Muscle of leg (tissue), 3 donors: ENCODE measurements at regions not wholly inside any gene's neighbourhood (a gene's known extent, or its start where the extent isn't known, plus 50 kb on each side); places are given as distances from the start of the nearest gene placed in this dataset.

Source experiments
- DNase-seq: peaks from one replicate; pipeline ENCODE4 v3.0.0; 2013
- H3K27ac ChIP-seq: one replicate; pipeline ENCODE4 v1.5.1; 2013; ENCODE audit warnings: mild to moderate bottlenecking, low read length, control low read depth
- H3K27me3 ChIP-seq: one replicate; pipeline ENCODE4 v1.6.1; 2013; ENCODE audit warnings: low read length; ENCODE audit not compliant: control insufficient read depth, insufficient read depth
- H3K36me3 ChIP-seq: one replicate; pipeline ENCODE4 v1.6.1; 2013; ENCODE audit warnings: low read length; ENCODE audit not compliant: control insufficient read depth, insufficient read depth
- H3K4me1 ChIP-seq: one replicate; pipeline ENCODE4 v1.6.1; 2013; ENCODE audit warnings: low read length; ENCODE audit not compliant: control insufficient read depth, insufficient read depth
- H3K4me3 ChIP-seq: one replicate; pipeline ENCODE4 v1.5.1; 2013; ENCODE audit warnings: low read length, control low read depth
- H3K9me3 ChIP-seq: replicated peaks from 2 replicates; pipeline ENCODE4 v1.6.1; 2013; ENCODE audit warnings: low read depth, low read length; ENCODE audit not compliant: control insufficient read depth
- WGBS: methylation state at CpG from one replicate; pipeline ENCODE4 v1.1.5; 2013; ENCODE audit warnings: missing lambda C conversion rate; ENCODE audit not compliant: insufficient coverage; 5-methylcytosine and 5-hydroxymethylcytosine counted together

DNA sequence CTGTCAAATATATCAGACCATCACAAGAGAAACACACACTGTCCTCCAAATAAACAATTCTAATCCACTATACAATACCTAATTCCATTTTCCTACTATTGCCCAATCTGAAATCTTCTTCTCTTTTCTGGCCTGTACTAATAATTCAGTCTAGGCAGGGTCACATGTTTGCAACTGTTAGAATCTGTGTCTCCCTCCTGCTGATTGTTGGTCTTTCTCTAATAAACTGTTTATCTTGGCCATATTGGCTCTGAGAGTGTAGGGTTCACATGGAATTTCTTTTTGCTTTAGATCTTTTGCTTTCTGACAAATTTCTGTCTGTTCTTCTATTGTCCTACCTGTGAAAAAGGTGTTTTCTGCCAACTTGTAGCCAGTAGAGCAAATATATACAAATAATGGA lies 319.9 kb upstream of the ADAMTS5 start:
- no peak for DNase-seq
- H3K36me3 ChIP-seq = no peaks in the 10 kb centered on the region
- H3K27ac ChIP-seq = no peak overlapping the region
- H3K4me1 ChIP-seq = no peaks in the 10 kb centered on the region
- H3K4me3 ChIP-seq = no peak overlapping the region
- no peaks in the 10 kb centered on the region for H3K9me3 ChIP-seq
- no peaks in the 10 kb centered on the region for H3K27me3 ChIP-seq

DNA sequence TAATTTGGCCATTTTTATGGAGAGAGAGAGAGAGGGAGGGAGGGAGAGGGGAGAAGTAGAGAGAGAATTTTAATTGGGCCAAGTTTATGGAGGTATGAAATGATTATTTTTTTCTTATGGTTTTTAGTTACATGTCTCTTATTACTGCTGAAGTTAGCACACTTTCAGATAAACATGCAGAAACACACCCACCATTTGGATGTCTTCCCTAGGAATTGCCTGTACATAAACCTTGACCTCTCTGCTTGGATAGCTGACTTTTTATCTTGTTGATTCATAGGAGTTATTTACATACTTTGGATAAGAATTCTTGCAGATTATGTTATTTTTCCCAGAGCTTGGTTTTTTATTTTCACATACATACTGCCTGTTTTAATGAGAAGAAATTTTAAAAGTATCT lies 310.2 kb upstream of the ADAMTS5 start:
- Histone ChIP-seq H3K4me1 (no peaks in the 10 kb centered on the region), H3K27ac (no peak overlapping the region), H3K36me3 (no peaks in the 10 kb centered on the region), H3K9me3 (no peaks in the 10 kb centered on the region), H3K27me3 (no peaks in the 10 kb centered on the region), H3K4me3 (no peak overlapping the region)
- DNase-seq = no peak

DNA sequence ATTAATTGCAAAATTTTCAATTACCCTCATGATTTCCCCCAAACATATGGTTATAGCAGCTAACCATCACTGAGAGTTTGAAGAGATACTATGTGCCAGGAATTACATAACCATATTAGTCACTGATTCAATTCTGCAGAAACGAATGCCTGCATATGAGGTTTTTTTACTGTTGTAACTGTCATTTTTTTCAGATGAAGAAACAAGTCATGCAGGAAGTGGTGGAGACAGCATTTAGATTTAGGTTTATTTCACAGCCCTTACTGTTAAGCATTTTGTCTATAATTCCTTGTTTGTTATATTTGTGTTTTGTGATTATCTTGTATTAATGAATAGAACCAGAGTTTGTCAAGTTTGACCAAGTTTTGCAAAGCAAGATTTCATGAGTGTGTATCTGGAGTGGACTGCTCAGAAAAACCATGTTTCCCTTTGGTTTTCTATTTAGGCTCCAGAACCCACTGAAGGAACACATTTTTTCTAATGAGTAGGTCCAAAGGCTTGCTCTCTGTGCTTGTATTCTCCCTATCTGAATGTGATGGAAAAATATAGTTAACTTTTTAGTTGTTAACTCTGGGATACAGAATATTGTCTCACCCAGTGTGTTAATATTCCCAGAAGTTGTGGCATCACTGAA lies 308.5 kb upstream of the ADAMTS5 start:
- H3K27ac ChIP-seq = no peak overlapping the region
- no peaks in the 10 kb centered on the region for H3K9me3 ChIP-seq
- no peak overlapping the region for H3K4me3 ChIP-seq
- peak; percentile 65 for DNase-seq
- H3K27me3 ChIP-seq = no peaks in the 10 kb centered on the region
- no peaks in the 10 kb centered on the region for H3K36me3 ChIP-seq
- no peaks in the 10 kb centered on the region for H3K4me1 ChIP-seq
- no CpG with 5 or more reads among the region's 1 CpG for WGBS

DNA sequence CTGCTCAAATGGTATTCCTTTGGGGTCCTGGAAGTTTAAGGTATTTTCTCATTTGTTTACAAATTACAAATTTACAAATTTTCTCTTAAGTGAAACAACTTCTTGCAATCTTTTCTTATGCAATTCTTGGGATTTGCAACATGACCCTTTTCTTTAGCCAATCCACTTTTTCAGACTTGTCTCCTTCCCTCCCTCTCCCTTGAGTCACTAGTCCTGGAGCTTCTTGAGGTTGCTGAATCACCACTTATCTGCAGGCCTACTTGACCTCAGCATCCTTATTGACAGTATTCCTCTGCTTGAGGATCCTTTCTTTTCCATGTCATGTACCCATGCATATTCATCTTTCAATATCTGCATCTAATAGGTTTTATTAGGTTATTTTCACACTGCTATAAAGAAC lies 302.8 kb upstream of the ADAMTS5 start:
- Histone ChIP-seq H3K4me1 (no peaks in the 10 kb centered on the region), H3K36me3 (no peaks in the 10 kb centered on the region), H3K27me3 (no peaks in the 10 kb centered on the region), H3K4me3 (no peak overlapping the region), H3K27ac (no peak overlapping the region), H3K9me3 (no peaks in the 10 kb centered on the region)
- DNase-seq = no peak

DNA sequence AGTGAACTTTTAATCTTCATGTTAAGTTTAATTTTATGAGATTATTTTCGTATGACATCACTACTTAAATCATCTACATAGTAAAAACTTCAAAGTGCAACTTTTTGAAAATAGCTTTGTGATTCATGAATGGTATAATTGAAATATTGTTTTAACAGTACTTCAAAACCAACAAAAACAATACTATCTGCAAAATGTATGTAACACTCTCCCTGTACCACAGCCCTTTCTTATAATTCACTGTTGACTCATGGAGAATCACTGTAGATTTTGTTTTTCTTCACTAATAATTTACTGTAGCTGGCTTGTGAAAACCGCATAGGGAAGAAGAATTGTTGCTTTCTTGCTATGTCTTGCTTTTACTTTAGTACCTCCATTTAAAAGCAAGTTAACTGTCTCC lies 301.4 kb upstream of the ADAMTS5 start:
- no peak overlapping the region for H3K27ac ChIP-seq
- WGBS = no CpG with 5 or more reads among the region's 2 CpGs
- H3K4me1 ChIP-seq = no peaks in the 10 kb centered on the region
- DNase-seq = no peak
- H3K27me3 ChIP-seq = no peaks in the 10 kb centered on the region
- no peak overlapping the region for H3K4me3 ChIP-seq
- H3K36me3 ChIP-seq = no peaks in the 10 kb centered on the region
- no peaks in the 10 kb centered on the region for H3K9me3 ChIP-seq

DNA sequence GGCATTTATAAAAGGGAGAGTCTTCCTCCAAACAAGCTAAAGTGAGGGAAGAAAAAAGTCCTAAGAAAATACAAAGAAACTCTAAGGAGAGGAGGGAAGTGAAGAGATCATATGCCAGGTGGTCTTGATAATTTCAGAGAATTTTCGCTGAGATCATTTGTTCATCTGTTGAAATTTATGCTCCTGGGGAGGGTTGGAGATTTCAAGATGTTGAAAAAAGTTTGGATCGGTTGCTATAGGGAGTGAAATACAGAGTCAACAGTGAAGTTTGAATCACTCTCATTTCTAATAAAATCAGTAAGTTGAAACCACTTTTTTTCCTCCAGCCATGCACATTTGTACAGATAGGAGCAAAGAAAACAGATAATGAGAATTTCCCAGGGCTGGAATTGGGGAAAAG lies 299.1 kb upstream of the ADAMTS5 start:
- Histone ChIP-seq H3K36me3 (no peaks in the 10 kb centered on the region), H3K27ac (peak overlapping the region; percentile 54), H3K27me3 (no peaks in the 10 kb centered on the region), H3K4me1 (no peaks in the 10 kb centered on the region), H3K9me3 (no peaks in the 10 kb centered on the region), H3K4me3 (no peak overlapping the region)
- no CpG with 5 or more reads among the region's 2 CpGs for WGBS
- peak; percentile 92 for DNase-seq

DNA sequence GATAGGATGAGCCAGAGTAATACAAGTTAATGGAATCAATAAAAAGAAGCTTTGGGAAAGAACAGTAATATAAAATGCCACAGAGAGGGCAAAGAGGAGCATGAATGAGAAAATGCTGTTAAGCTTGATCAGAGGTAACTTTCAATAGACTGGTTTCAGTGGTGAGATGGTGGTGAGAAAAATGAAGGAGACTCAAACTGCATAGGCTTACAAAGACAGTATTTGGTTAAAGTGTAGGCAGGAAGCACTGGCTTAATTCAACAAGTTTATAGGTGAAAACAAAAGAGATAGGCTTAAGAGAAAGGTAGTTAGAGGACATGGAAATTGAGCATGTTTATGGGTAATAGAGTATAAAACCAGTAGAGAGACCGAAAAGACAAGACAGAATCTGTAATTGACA lies 298.6 kb upstream of the ADAMTS5 start:
- H3K36me3 ChIP-seq = no peaks in the 10 kb centered on the region
- no CpG with 5 or more reads among the region's 1 CpG for WGBS
- H3K9me3 ChIP-seq = no peaks in the 10 kb centered on the region
- no peak overlapping the region for H3K4me3 ChIP-seq
- H3K4me1 ChIP-seq = no peaks in the 10 kb centered on the region
- H3K27ac ChIP-seq = no peak overlapping the region
- no peak for DNase-seq
- no peaks in the 10 kb centered on the region for H3K27me3 ChIP-seq

DNA sequence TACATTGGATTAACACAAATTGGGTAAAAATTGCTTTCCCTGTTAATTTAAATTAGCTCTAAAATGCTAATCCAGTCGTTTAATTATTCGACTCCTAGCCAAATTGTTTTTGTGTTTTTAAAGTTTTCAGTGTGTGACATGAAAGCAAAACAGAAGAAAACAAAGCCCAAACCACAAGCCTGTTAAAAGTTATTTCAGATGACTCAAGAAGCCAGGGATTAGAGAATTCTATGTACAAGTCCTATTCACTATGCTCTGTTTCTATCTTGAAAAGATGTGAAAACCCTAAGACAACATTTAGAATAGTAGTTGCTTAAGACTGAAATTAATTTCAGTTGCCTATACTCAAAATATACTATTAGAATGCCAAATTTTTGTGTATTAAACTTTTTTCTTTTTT lies 294.8 kb upstream of the ADAMTS5 start:
- no peak overlapping the region for H3K27ac ChIP-seq
- DNase-seq = no peak
- no peaks in the 10 kb centered on the region for H3K4me1 ChIP-seq
- no peak overlapping the region for H3K4me3 ChIP-seq
- no CpG with 5 or more reads among the region's 2 CpGs for WGBS
- H3K36me3 ChIP-seq = no peaks in the 10 kb centered on the region
- no peaks in the 10 kb centered on the region for H3K27me3 ChIP-seq
- H3K9me3 ChIP-seq = no peaks in the 10 kb centered on the region

DNA sequence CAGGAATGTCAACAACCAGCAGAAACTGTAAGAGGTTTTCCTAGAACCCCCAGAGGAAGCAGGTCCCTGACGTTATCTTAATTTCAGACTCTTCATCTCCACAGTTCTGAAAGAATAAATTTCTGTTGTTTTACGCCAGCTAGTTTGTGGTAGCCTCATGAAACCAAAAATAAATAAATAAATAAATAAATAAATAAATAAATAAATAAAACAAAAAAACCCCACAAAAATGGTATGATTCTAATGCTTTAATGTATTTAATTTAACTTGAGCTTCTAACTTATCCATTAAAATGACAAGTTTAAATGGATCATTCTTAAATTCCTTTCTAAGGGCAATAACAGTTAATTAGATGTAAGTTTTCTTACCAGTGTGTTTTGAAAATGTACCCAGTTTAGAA lies 293.8 kb upstream of the ADAMTS5 start:
- no peaks in the 10 kb centered on the region for H3K9me3 ChIP-seq
- H3K4me3 ChIP-seq = no peak overlapping the region
- H3K36me3 ChIP-seq = no peaks in the 10 kb centered on the region
- H3K27ac ChIP-seq = no peak overlapping the region
- H3K27me3 ChIP-seq = no peaks in the 10 kb centered on the region
- WGBS = no CpG with 5 or more reads among the region's 2 CpGs
- H3K4me1 ChIP-seq = no peaks in the 10 kb centered on the region
- DNase-seq = no peak

DNA sequence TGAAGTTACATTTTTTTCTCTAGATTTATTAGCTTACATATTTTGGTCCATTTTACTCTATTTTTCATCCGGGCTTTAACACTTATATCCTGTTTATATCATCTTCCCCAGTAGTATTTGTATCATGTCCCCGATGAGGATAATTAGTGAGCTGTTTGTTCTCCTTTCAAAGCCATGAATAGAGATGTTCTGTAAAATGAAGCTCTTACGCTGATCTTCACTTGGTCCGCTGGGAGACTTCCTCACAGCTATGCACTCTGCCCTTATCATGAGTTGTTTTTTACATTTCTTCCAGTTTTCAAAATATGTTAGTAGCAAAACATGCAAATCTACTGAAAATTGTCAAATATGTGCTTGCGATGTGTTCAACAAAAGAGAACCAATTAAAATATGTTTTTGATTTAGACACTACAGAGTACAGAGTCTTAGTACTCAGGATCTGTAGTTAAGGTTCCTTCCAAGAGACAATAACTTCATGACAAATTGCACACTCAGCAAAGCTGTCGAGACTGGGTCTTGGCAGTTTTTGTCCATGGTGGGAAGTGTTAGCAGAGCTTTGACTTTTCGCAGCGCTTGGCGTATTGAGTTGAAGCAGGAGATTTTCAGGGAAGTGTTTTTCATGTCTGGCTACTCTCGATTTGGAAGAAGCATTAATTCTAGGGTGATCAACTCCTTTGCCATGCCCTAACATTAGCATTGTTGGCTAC lies 292.0 kb upstream of the ADAMTS5 start:
- Histone ChIP-seq H3K27ac (no peak overlapping the region), H3K27me3 (no peaks in the 10 kb centered on the region), H3K36me3 (no peaks in the 10 kb centered on the region), H3K4me3 (no peak overlapping the region), H3K4me1 (no peaks in the 10 kb centered on the region), H3K9me3 (no peaks in the 10 kb centered on the region)
- peak; percentile 63 for DNase-seq
- 80% methylated on average over 1 of the region's 10 CpGs for WGBS
